ENCODE measurements at regions not wholly inside any gene's neighbourhood (a gene's known extent, or its start where the extent isn't known, plus 50 kb on each side); places are given as distances from the start of the nearest gene placed in this dataset.

- no peak for DNase-seq (ENCODE audit: low read depth in 3 of 3)
Observed at GRCh38 chr15:47206358-47206978, 510.8 kb upstream of the SEMA6D start.

DNA sequence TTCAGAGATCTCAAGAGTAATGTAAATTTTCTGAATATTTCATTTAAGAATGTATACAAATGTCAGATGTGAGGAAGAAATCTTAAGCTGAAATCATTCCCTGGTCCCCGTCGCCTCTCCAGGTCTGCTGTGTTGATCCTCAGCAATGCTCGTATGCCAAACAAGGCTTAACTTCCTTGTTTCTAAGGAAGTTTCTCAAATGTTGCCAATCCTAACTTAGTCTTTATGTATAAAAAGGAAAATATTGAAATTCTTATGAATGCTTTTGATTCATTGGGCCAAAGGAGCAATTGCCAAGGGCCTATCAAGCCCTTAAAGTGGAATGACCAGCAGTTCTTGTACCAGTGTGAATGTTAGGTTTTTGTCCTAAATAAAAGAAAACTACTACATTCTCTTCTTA lies 507.7 kb upstream of the SEMA6D start:
- DNase-seq (ENCODE audit: low read depth in 3 of 3): no peak

- no peak for DNase-seq (ENCODE audit: low read depth in 3 of 3)
Observed at GRCh38 chr15:47212222-47213010, 504.9 kb upstream of the SEMA6D start.

DNA sequence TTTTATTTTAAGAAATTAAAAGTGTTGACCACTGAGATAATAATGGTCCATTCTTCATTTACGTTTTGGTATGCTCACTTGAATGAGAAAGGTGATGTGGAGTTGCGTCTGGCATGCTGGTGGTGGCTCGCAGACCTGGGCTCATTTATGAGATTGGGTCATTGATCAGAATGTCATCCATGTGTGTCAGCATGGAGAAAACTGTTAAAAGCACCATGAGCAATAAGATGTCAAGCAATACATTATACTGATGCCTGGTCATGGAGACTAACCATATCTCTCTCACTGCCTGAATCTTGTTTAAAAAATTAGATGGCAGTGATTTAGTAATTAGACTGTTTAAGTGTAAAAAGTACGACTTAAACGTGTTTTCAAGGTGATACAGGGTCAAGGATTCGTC lies 503.4 kb upstream of the SEMA6D start:
- DNase-seq (ENCODE audit: low read depth in 3 of 3): no peak

GRCh38 chr15:47218295-47218694 lies 499.0 kb upstream of the SEMA6D start:
- no peak for DNase-seq (ENCODE audit: low read depth in 3 of 3)

- DNase-seq (ENCODE audit: low read depth in 3 of 3): no peak
Observed at GRCh38 chr15:47244361-47244760, 472.9 kb upstream of the SEMA6D start.

DNA sequence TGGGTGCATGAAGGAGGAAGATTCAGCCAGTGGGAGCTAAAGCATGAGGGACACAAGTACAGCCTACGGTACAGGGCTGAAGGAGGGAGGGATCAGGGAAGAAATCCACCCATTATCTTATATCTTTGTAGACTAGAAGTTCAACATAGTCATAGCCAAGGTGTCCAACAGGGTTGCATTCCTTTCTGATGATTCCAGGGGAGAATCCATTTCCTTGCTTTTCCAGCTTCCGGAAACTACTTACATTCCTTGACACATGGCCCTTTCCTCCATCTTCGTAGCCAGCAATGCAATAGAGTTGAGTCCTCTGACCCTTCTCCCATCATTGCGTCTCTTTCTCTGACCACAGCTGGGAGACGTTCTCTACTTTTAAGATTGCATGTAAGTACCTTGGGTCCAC lies 471.0 kb upstream of the SEMA6D start:
- DNase-seq (ENCODE audit: low read depth in 3 of 3): no peak

- no peak for DNase-seq (ENCODE audit: low read depth in 3 of 3)
Observed at GRCh38 chr15:47258521-47258920, 458.8 kb upstream of the SEMA6D start.

GRCh38 chr15:47265686-47266085 lies 451.6 kb upstream of the SEMA6D start:
- no peak for DNase-seq (ENCODE audit: low read depth in 3 of 3)

DNA sequence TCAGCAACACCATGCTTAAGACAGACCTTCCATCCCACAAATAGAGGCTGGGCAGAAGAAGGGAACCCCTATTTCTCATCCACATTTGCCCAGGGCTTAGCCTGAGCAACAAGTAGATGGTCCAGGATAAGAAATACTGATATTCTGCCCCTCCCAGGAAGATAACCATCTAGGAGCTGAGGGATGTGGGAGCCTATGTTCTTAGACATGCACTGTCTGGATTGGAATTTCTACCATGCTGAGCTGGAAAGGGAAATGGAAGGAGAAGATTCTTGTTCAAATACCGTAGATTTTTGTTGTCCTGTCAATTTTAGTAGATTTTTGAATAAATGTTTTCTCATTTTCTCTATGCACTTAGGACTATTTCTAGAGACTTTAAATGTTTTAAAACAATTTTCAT lies 450.7 kb upstream of the SEMA6D start:
- no peak for DNase-seq (ENCODE audit: low read depth in 3 of 3)

DNA sequence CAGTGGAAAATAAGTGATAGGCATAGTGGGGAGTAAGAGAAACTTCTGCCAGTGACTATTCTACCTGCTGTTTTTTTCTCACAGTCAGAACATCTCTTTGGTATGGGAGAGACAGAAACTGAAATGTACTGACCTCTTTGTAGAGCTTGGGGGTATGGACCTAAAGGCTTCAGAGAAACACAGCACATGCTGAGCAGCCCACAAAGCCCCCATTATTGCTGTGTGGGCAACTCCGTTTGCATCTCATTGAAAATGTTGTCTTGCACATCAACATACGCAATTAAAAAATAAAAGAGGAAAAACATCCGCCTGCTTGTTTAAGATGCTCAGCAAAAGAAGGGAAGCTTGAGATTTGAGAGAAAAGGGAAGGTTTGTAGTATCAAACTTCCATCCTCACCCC lies 443.4 kb upstream of the SEMA6D start:
- no peak for DNase-seq (ENCODE audit: low read depth in 3 of 3)

DNA sequence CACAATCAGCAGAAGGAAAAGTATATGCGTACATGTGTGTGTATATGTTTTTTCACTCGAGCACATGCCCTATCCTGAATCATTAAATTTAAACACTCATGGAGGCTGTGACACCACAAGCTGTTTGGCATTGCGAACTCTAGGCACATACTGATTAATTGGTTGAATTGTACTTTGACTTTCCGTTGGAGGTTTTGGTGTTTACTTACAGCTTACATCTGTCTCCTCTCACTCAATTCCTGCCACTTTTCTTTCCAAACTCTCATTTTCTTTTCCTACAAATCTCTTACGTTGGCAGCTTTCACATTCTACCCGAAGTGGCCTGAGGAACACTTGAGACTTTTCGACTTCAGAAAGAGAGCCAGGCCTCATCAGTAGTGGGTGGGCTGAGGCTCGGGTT lies 434.1 kb upstream of the SEMA6D start:
- no peak for DNase-seq (ENCODE audit: low read depth in 3 of 3)

GRCh38 chr15:47288794-47289193 lies 428.5 kb upstream of the SEMA6D start:
- DNase-seq (ENCODE audit: low read depth in 3 of 3): no peak

GRCh38 chr15:47289656-47290055 lies 427.6 kb upstream of the SEMA6D start:
- DNase-seq (ENCODE audit: low read depth in 3 of 3): no peak

DNA sequence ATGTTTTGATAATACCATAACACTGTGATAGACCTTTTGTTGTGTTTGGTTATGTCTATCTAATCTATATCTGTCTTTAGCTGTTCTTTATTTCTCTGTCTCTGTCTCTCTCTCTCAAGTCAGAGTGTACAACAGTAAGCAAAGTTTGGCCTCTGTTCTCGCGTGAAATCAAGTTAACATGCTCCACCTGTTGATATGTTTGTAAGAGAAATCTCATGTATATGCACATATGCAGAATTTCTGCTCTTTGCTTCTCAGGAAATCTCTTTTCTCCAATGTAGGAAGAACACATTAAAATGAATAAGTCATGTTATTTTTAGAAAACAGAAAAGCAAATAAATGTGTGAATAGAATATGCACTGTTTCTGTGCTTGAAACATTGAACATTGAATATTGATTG lies 425.5 kb upstream of the SEMA6D start:
- no peak for DNase-seq (ENCODE audit: low read depth in 3 of 3)

DNA sequence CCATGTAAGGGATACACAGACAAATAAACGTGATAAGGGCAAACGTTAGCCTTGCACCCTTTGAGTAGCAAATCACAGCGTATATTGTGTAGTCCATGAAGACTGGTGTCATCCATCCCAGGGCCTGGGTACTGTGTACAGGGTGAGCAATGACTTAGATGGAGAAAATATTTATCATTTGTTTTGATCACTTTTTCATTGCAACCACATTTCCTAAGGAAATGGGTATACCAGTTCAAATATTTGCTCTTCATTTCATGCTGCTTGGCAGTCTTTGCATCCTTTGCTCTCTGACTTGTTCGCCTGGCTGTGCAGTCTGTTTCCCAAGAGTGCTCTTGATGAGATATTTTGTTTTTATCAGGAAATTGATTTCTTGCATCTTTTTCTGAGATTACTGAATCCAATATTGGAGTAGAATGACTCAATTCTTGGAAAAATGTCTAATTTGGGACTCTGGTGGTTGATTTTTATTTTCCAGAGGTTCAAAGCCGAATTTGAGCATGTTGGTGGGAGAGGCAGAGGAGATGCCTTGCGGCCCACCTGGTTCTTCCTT lies 424.6 kb upstream of the SEMA6D start:
- DNase-seq (ENCODE audit: low read depth in 3 of 3): no peak

DNA sequence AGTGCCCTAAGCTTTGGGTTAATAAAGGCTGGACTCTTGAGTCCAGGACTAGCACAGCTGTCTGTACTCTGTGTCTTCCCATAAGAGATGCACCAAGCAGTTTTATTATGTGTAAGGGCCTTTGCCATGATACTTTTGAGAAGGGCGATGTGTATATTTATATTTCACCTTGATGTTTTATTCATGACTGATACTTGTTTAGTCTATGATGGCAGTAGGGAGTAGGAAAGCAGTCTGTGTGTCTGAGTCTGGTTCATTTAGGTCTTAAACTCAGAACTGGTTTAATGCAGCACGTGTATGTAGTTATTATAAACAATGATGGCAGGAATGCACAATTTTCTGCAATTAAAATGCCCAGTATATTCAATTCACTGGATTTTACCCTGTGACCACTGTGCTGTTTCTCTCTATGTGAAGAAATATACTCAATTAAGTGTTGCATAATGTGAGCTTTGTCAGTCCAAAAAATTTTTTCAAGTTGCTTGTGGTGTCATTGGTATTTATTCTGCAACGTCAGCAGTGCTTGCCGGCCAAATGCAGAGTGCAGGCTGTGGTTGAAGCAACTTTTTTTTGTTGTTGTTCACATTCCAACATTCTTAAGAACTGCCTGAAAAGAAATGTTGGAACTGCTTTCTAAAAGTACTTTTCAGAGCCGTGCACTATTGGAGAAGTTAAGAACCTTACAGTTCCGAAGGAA lies 423.7 kb upstream of the SEMA6D start:
- DNase-seq (ENCODE audit: low read depth in 3 of 3): no peak

GRCh38 chr15:47294765-47295259 lies 422.5 kb upstream of the SEMA6D start:
- no peak for DNase-seq (ENCODE audit: low read depth in 3 of 3)

- no peak for DNase-seq (ENCODE audit: low read depth in 3 of 3)
Observed at GRCh38 chr15:47296881-47297280, 420.4 kb upstream of the SEMA6D start.

DNA sequence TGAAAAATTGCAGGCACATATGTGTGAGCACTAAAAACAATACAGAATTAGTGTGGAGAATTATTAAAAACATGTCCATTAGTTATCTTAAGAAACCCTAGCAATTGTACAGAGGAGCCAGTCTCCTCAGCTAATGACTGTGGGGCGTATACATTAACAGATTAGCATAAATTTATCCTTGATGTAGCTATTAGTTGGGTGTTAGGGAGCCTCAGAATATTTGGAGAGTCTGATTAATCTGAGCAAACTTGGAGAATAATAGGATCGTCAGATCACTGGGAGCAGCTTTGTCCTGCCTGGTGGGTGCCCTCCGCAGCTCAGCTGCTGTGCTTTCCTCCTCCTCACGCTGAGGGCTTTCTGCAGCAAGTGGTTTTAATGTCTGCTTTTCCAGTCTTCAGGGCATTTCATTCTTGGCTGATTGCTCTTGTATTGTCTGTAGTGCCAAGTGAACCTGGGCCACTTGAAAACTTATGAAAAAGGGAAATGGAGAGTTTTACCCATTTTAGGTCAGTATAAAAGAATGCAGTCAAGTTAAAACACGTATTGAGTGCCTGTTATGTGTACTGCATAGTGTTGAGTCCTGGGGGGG lies 417.4 kb upstream of the SEMA6D start:
- no peak for DNase-seq (ENCODE audit: low read depth in 3 of 3)

DNA sequence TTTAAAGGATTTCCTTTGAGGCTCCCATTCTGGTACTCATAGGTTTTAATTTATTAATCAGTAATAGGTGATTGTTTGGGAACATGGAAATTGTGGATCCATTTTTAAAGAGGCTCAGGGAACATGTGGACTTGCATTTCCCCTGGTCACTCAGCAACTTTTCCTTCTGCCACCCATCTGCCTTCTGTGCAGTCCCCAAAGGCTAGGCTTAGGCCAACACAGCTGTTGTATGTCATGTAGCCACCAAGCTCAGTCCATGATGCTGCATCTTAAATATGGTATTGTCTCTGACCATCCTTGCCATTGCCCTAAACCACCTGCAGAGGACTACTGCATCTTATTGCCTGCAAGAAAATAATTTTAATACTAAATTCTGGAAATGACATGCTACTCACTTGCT lies 416.7 kb upstream of the SEMA6D start:
- no peak for DNase-seq (ENCODE audit: low read depth in 3 of 3)

GRCh38 chr15:47301481-47301880 lies 415.8 kb upstream of the SEMA6D start:
- DNase-seq (ENCODE audit: low read depth in 3 of 3): no peak

Measured in stimulated activated CD4-positive, alpha-beta T cell treated with anti-CD3 and anti-CD28 coated beads, TNF-alpha, amount 100 ng/mL, for 24 hours (primary cell).